GM23338 (cell line): ENCODE measurements at regions not wholly inside any gene's neighbourhood (a gene's known extent, or its start where the extent isn't known, plus 50 kb on each side); places are given as distances from the start of the nearest gene placed in this dataset.

Source experiments
- ATAC-seq: fragments of 200-7000 bp; cut with Tn5 transposase; 3 replicates; pipeline ENCODE4 v1.9.1; 2020
- DNase-seq: peaks from one replicate; pipeline ENCODE4 v3.0.0-alpha.2; 2015; ENCODE audit warnings: low spot score
- H2AFZ ChIP-seq: fragments of 200-600 bp; sonication (generic); 2 replicates; pipeline ENCODE4 v1.8.0; 2016; ENCODE audit warnings: antibody characterized with exemption, mild to moderate bottlenecking, moderate library complexity
- H3F3A ChIP-seq: fragments of 200-600 bp; sonication (generic); replicated peaks from 2 replicates; pipeline ENCODE4 v1.8.0; 2017; ENCODE audit warnings: antibody characterized with exemption, mixed run types, low read depth
- H3K27ac ChIP-seq: fragments of 200-600 bp; sonication (generic); 2 replicates; pipeline ENCODE4 v1.6.1; 2016; ENCODE audit warnings: low read depth
- H3K27me3 ChIP-seq: fragments of 200-600 bp; sonication (generic); 2 replicates; pipeline ENCODE4 v1.8.0; 2016; ENCODE audit warnings: mild to moderate bottlenecking, mixed run types, moderate library complexity; ENCODE audit not compliant: insufficient read depth
- H3K36me3 ChIP-seq: fragments of 200-600 bp; sonication (generic); 2 replicates; pipeline ENCODE4 v1.8.0; 2016; ENCODE audit warnings: mild to moderate bottlenecking; ENCODE audit not compliant: insufficient read depth
- H3K4me1 ChIP-seq: fragments of 200-600 bp; sonication (generic); 2 replicates; pipeline ENCODE4 v1.8.0; 2016; ENCODE audit warnings: mild to moderate bottlenecking, moderate library complexity; ENCODE audit not compliant: insufficient read depth
- H3K4me2 ChIP-seq: fragments of 200-600 bp; sonication (generic); 2 replicates; pipeline ENCODE4 v1.7.1; 2017; ENCODE audit warnings: mixed run types
- H3K4me3 ChIP-seq: fragments of 200-600 bp; sonication (generic); 2 replicates; pipeline ENCODE4 v1.6.1; 2016; ENCODE audit warnings: mixed run types
- H3K79me2 ChIP-seq: fragments of 200-600 bp; sonication (generic); replicated peaks from 2 replicates; pipeline ENCODE4 v1.8.0; 2017; ENCODE audit warnings: mild to moderate bottlenecking; ENCODE audit not compliant: insufficient read depth
- H3K9me2 ChIP-seq: fragments of 200-600 bp; sonication (generic); 2 replicates; pipeline ENCODE4 v1.8.0; 2017; ENCODE audit not compliant: insufficient read depth
- H4K20me1 ChIP-seq: fragments of 200-600 bp; sonication (generic); replicated peaks from 2 replicates; pipeline ENCODE4 v1.8.0; 2017; ENCODE audit warnings: mild to moderate bottlenecking; ENCODE audit not compliant: insufficient read depth
- H3K27ac Mint-ChIP-seq: 2 replicates; pipeline ENCODE4 v1.8.0; 2020; ENCODE audit warnings: inconsistent platforms, mild to moderate bottlenecking, moderate library complexity, mixed read lengths
- H3K27me3 Mint-ChIP-seq: 3 replicates; pipeline ENCODE4 v1.8.0; 2022; ENCODE audit warnings: low read depth, mild to moderate bottlenecking, moderate library complexity, mixed read lengths, inconsistent platforms; ENCODE audit not compliant: insufficient read depth, poor library complexity
- H3K36me3 Mint-ChIP-seq: 3 replicates; pipeline ENCODE4 v1.8.0; 2021; ENCODE audit warnings: low read depth, mild to moderate bottlenecking, inconsistent platforms, moderate library complexity, mixed read lengths
- H3K4me1 Mint-ChIP-seq: 3 replicates; pipeline ENCODE4 v1.8.0; 2020; ENCODE audit warnings: mild to moderate bottlenecking, inconsistent platforms, mixed read lengths
- H3K4me3 Mint-ChIP-seq: 3 replicates; pipeline ENCODE4 v1.8.0; 2021; ENCODE audit warnings: moderate library complexity, mild to moderate bottlenecking, inconsistent platforms, mixed read lengths
- H3K9me3 Mint-ChIP-seq: 3 replicates; pipeline ENCODE4 v1.8.0; 2020; ENCODE audit warnings: moderate library complexity, mild to moderate bottlenecking, inconsistent platforms, mixed read lengths
- CREB1 ChIP-seq: fragments of 250-450 bp; sonication (Bioruptor Pico); IDR thresholded peaks from 2 replicates; pipeline ENCODE4 v1.5.0; 2020; ENCODE audit warnings: low read depth, mild to moderate bottlenecking, moderate library complexity
- CTCF ChIP-seq, 2 experiments: fragments of 200-600 bp in 1 of 2; sonication (generic) in 1 of 2; conservative IDR thresholded peaks; 2 replicates each; pipeline versions ENCODE4 v1.5.1 to v1.6.1; 2016 to 2017; ENCODE audit warnings: antibody characterized with exemption in 2 of 2, low read depth in 2 of 2, mild to moderate bottlenecking in 2 of 2, moderate library complexity in 1 of 2
- NANOG ChIP-seq: IDR thresholded peaks from 2 replicates; pipeline ENCODE4 v1.6.1; 2016; ENCODE audit warnings: antibody characterized with exemption, borderline replicate concordance
- POLR2AphosphoS5 ChIP-seq: IDR thresholded peaks from 2 replicates; pipeline ENCODE4 v1.6.1; 2016; ENCODE audit warnings: antibody characterized with exemption, low read depth
- REST ChIP-seq: IDR thresholded peaks from one replicate; pipeline ENCODE4 v1.6.1; 2018; ENCODE audit warnings: antibody characterized with exemption; ENCODE audit not compliant: unreplicated experiment
- STAT1 ChIP-seq: IDR thresholded peaks from one replicate; pipeline ENCODE4 v1.6.1; 2016; ENCODE audit warnings: antibody characterized with exemption; ENCODE audit not compliant: unreplicated experiment
- ZNF462 ChIP-seq: fragments of 250-450 bp; sonication (Bioruptor Pico); IDR thresholded peaks from 2 replicates; pipeline ENCODE4 v1.5.0; 2020; ENCODE audit warnings: mild to moderate bottlenecking, moderate library complexity

- TF ChIP-seq CTCF (conservative IDR thresholded peaks at IDR 0.05; ENCODE audit: low read depth in 2 of 2): no peak
- no peak for TF ChIP-seq ZNF462
- TF ChIP-seq NANOG: no peak
- TF ChIP-seq STAT1: no peak
Measured at GRCh38 chr3:4077950-4078349, 225.2 kb upstream of the SETMAR start (continued).

- Mint-ChIP-seq H3K4me1 (no peaks in the 10 kb centered on the region), H3K27ac (no peak overlapping the region), H3K27me3 (peaks cover 2% of the 10 kb centered on the region), H3K36me3 (peaks cover 10% of the 10 kb centered on the region; the same call in 1 of the 3 replicates), H3K9me3 (peaks cover 80% of the 10 kb centered on the region), H3K4me3 (no peak overlapping the region)
- no peaks in the 10 kb centered on the region for H3K79me2 ChIP-seq
- peaks cover 5% of the 10 kb centered on the region for H3K4me1 ChIP-seq
- H3F3A ChIP-seq: no peaks in the 10 kb centered on the region
- no peak overlapping the region for H2AFZ ChIP-seq
- no peak overlapping the region for H3K4me2 ChIP-seq
- no peak overlapping the region for H3K4me3 ChIP-seq
- DNase-seq (no peak), ATAC-seq (no peak)
- no peaks in the 10 kb centered on the region for H3K9me2 ChIP-seq
- no peak overlapping the region for H3K27ac ChIP-seq
- H4K20me1 ChIP-seq: no peaks in the 10 kb centered on the region
- no peaks in the 10 kb centered on the region for H3K36me3 ChIP-seq
- H3K27me3 ChIP-seq: no peaks in the 10 kb centered on the region
- TF ChIP-seq REST (no peak), POLR2AphosphoS5 (no peak), NANOG (no peak), CREB1 (no peak)
Measured at GRCh38 chr3:4078903-4079302, 224.3 kb upstream of the SETMAR start.
